DMS153 (cell line): ENCODE measurements at regions not wholly inside any gene's neighbourhood (a gene's known extent, or its start where the extent isn't known, plus 50 kb on each side); places are given as distances from the start of the nearest gene placed in this dataset.
"Not testable (repeated sequence)": the region's sequence is repeated elsewhere in the genome, so short reads cannot be mapped to it uniquely, and the experiment has no call there.

Experiments
- DNase-seq: peaks from one replicate; lab custom pipeline; 2025; lab: John Stamatoyannopoulos, UW

DNA sequence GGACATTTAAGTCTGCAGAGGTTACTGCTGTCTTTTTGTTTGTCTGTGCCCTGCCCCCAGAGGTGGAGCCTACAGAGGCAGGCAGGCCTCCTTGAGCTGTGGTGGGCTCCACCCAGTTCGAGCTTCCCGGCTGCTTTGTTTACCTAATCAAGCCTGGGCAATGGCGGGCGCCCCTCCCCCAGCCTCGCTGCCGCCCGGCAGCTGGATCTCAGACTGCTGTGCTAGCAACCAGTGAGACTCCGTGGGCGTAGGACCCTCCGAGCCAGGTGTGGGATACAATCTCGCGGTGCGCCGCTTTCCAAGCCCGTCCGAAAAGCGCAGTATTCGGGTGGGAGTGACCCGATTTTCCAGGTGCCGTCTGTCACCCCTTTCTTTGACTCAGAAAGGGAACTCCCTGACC, 198.4 kb upstream of the FERMT1 start:
- not testable (repeated sequence) for DNase-seq

- no peak for DNase-seq
Measured at GRCh38 chr20:6311841-6312655, 189.2 kb upstream of the FERMT1 start.

- no peak for DNase-seq
Measured at GRCh38 chr20:6311097-6311496, 188.3 kb upstream of the FERMT1 start.

DNA sequence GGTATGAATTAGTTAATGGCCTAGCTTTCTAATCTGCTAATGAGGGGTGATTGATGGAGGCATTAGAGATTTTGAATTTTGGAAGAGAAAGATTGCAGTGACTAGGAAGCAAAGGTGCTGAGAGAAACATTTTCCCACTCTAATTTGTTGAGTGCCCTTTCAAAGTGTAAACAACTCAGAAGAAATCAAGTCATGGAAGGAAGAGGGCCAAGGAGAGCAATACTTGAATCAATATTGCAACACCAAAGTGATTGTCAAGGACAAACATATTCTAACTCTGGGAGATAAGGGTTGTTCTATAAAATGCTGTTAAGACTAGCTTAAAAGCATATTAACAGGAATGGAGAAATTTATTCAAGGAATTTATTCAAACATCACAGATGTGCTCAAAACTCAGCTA, 182.7 kb upstream of the FERMT1 start:
- DNase-seq: no peak

DNA sequence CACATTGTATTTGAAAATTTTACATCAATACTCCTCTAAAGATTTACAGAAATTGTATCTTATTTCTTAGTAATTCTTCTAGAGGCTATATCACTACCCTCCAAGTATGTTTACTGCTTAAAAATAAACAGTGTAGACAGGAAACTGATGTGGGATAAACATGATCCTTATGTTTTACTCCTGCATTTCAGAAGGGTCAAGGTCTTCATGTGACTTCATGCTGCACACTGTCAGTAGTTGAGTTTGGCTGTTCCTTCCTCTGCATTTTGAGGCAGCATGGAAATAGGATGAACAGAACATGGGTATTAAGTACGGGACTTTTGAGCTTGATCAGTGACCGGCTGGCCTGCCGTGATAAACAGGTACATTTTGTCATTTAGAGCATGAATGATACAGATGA, 179.2 kb upstream of the FERMT1 start:
- no peak for DNase-seq

DNA sequence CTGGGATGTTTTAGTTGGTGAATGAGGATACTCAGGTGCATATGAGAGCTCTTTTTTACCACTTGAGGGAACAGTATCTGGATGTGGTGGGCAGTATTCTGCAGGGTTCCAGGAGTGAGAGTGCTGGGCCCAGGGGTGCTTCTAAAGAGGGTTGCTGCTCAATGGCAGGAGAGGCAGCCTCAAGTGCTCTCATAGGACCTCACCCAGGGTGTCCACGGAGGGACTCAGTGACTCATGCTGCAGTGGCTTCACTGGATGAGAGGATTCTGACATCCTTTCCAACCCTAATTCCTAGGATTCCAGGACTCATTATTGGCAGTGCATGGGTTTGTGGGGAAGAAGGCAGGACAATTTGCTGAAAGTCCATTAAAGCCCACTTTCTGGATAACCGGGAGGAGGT, 176.6 kb upstream of the FERMT1 start:
- DNase-seq: no peak

DNA sequence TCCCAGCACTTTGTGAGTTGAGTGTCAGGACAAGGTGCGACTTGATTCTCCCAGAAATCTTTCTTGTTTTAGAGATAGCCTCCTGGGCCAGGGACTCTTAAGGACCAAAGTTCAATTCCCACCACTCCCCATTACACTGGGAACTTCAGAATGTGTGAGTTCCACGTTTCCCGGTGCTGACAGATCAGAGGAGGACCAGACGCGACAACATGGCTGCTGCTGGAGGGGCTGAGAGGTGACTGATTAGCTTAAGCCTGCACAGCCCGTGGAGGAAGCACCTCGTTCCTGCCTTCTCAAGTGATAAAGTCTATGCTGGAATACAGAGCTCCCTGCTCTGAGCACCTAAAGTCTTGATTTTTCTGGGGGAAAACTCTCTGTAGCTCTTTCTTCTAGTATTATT, 175.2 kb upstream of the FERMT1 start:
- DNase-seq: no peak

GRCh38 chr20:6295867-6296256, 173.0 kb upstream of the FERMT1 start:
- no peak for DNase-seq

DNA sequence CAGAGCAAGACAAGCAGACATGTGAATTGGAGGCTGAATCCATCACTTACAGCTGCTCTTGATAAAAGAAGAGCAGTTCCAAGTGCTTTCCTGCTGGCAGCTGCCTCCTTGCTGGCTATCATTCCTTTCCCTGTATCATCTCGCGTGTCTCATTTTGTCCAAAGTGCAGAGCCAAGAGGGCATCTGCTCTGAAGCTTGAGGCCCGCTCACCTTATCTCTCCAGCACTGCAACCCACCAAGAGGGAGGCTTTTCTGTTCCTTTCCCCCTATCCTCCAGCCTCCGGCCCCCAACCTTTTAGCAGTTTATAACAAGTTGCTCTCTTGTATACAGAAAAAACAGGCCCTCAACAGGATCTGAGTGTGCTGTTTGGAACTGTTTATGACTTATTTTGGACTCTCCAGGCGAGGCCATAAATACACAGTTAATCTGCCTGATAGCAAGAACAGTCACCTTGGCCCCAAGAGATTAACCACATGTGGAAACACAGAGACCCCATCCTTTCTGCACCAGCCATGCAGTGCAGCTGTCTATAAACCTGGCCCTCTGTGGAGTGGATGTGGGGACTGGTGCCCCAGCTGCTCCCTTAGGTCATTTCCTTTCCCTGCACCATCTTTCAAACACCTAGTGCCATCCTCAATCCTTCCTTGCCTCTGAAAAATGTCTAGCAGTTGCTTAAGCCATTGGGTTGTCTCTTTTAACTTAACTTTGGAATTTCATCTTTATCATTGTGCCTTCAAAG, 172.5 kb upstream of the FERMT1 start:
- DNase-seq: no peak

DNA sequence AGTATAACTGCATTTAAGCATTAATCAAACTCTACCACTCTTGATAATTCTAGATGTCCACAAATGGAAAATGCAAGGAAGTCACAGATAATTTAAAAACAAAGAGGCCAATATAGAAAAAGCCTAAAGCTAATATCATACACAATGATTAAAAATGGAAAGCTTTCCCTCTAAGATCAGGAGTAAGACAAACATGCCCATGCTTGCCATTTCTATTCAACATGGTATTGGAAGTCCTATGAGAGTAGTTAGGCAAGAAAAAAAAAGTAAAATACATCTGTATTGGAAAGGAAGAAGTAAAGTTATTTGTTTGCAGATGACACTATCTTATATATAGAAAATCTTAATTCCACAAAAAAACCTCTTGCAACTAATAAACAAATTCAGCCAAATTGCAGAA, 164.6 kb upstream of the FERMT1 start:
- no peak for DNase-seq

DNA sequence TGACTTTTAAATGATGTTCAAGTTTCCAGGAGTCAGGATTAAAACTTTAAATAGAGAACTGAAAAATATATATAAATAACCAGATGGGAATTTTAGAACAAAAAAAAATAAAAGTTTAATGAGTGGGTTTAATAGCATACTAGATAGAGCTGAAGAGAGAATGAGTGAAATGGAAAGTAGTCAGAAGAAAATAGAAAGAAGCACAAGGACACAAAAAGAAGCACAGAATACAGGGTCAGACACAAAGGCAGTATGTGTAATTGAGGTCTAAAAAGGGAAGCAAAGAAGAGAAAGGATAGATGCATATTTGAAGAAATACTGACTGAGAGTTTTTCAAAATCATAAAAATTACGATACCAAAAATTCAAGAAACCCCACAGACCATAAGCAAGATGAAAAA, 159.8 kb upstream of the FERMT1 start:
- no peak for DNase-seq

- DNase-seq: peak; percentile 26
Measured at GRCh38 chr20:6277661-6278240, 154.9 kb upstream of the FERMT1 start.

- DNase-seq: not testable (repeated sequence)
Measured at GRCh38 chr20:6270404-6270803, 147.6 kb upstream of the FERMT1 start.

- no peak for DNase-seq
Measured at GRCh38 chr20:6269168-6269873, 146.5 kb upstream of the FERMT1 start.

- DNase-seq: peak; percentile 38
Measured at GRCh38 chr20:6265204-6265904, 142.5 kb upstream of the FERMT1 start.

DNA sequence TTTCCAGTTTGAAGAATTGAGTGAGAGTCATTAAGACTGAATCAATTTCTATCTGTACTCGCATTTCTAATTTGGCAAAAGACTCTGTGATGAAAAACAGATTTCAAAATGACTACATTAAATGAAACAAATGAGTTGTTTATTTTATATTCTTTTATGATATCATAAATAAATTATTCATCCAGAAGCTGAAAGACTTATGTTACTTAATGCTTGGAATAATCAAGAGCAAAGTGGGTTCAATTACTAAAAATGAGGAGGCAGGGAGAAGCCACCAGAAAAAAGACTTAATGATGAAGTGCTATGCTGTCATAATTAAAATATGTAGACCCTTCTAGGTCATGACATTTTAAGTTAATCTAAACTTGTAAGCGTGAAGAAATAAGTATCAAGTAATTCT, 130.6 kb upstream of the FERMT1 start:
- no peak for DNase-seq

- no peak for DNase-seq
Measured at GRCh38 chr20:6245436-6245835, 122.6 kb upstream of the FERMT1 start.

DNA sequence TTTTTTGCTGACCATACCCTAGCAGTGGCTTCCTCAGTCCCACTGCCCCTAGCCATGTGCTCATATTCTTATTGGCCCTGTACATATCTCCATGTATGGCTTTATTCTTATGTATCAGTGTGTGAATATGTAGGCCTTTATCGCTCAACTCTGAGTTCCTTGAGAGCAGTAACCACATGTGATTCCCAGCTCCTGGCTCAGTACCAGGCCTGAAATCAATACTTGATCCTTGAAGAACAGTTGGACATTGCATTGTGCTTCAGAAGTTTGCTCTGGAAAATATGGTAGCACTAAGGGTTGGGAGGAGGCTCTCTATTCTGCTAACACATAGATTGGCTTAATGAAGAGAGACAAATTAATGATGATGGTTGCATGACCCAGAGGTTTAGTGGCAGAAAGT, 118.8 kb upstream of the FERMT1 start:
- DNase-seq: no peak

- DNase-seq: no peak
Measured at GRCh38 chr20:6240059-6240458, 117.2 kb upstream of the FERMT1 start.

GRCh38 chr20:6238421-6238820, 115.6 kb upstream of the FERMT1 start:
- DNase-seq: no peak

DNA sequence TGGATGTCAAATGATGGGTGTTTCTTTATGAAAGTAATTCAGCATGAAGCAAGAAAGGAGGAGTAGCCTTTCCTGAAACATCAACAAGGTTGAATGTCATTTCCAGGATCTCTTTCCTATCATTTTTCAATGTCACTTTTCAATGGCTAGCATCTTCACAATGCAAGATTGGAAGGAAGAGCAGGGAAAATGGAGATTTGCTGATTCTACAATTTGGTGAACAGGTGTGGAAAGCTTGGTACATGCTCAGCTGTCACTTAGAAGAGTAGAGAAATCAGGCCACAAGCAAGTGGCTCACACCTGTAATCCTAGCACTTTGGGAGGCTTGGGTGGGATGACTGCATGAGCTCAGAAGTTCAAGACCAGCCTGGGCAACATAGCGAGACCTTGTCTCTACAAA, 112.7 kb upstream of the FERMT1 start:
- no peak for DNase-seq

- DNase-seq: no peak
Measured at GRCh38 chr20:6232436-6232835, 109.6 kb upstream of the FERMT1 start.
